ENCODE measurements at regions not wholly inside any gene's neighbourhood (a gene's known extent, or its start where the extent isn't known, plus 50 kb on each side); places are given as distances from the start of the nearest gene placed in this dataset.
A peak's percentile ranks its signal among the peaks of the same experiment; 100 is the strongest.
"Not testable (repeated sequence)": the region's sequence is repeated elsewhere in the genome, so short reads cannot be mapped to it uniquely, and the experiment has no call there.

- no peak for DNase-seq
These were observed 273.8 kb downstream of the RPS6KC1 start for GRCh38 chr1:213324859-213325258.

- DNase-seq = no peak
These were observed 274.4 kb downstream of the RPS6KC1 start for GRCh38 chr1:213325482-213325881.

GRCh38 chr1:213326281-213327016 is 275.4 kb downstream of the RPS6KC1 start:
- DNase-seq = no peak

GRCh38 chr1:213327017-213327667 is 276.1 kb downstream of the RPS6KC1 start:
- DNase-seq = no peak

GRCh38 chr1:213329406-213330008 is 278.5 kb downstream of the RPS6KC1 start:
- DNase-seq = no peak

- no peak for DNase-seq
These were observed 279.2 kb downstream of the RPS6KC1 start for GRCh38 chr1:213330281-213330680.

GRCh38 chr1:213331631-213332175 is 280.7 kb downstream of the RPS6KC1 start:
- no peak for DNase-seq

GRCh38 chr1:213332491-213332890 is 281.4 kb downstream of the RPS6KC1 start:
- DNase-seq = no peak

- no peak for DNase-seq
These were observed 282.1 kb downstream of the RPS6KC1 start for GRCh38 chr1:213333121-213333520.

GRCh38 chr1:213335084-213335483 is 284.0 kb downstream of the RPS6KC1 start:
- no peak for DNase-seq

GRCh38 chr1:213337025-213337678 is 286.1 kb downstream of the RPS6KC1 start:
- DNase-seq = no peak

- DNase-seq = no peak
These were observed 289.6 kb downstream of the RPS6KC1 start for GRCh38 chr1:213340593-213340992.

GRCh38 chr1:213345621-213346020 is 294.6 kb downstream of the RPS6KC1 start:
- DNase-seq = no peak

- no peak for DNase-seq
These were observed 306.4 kb downstream of the RPS6KC1 start for GRCh38 chr1:213357403-213357802.

GRCh38 chr1:213358368-213358767 is 307.3 kb downstream of the RPS6KC1 start:
- not testable (repeated sequence) for DNase-seq

- DNase-seq = no peak
These were observed 311.6 kb downstream of the RPS6KC1 start for GRCh38 chr1:213362598-213362997.

- DNase-seq = no peak
These were observed 315.2 kb downstream of the RPS6KC1 start for GRCh38 chr1:213366141-213366831.

- DNase-seq = peak in 1 of 2 experiments; percentile 4
These were observed 318.4 kb downstream of the RPS6KC1 start for GRCh38 chr1:213369465-213369864.

GRCh38 chr1:213370523-213370922 is 319.5 kb downstream of the RPS6KC1 start:
- no peak for DNase-seq

GRCh38 chr1:213371525-213371846 is 320.4 kb downstream of the RPS6KC1 start:
- no peak for DNase-seq

- peak in 1 of 2 experiments; percentile 13 for DNase-seq
These were observed 321.0 kb downstream of the RPS6KC1 start for GRCh38 chr1:213371847-213372619.

GRCh38 chr1:213374369-213374768 is 323.3 kb downstream of the RPS6KC1 start:
- peak; percentile 69 to 72 for DNase-seq
